ENCODE measurements at regions not wholly inside any gene's neighbourhood (a gene's known extent, or its start where the extent isn't known, plus 50 kb on each side); places are given as distances from the start of the nearest gene placed in this dataset.

DNA sequence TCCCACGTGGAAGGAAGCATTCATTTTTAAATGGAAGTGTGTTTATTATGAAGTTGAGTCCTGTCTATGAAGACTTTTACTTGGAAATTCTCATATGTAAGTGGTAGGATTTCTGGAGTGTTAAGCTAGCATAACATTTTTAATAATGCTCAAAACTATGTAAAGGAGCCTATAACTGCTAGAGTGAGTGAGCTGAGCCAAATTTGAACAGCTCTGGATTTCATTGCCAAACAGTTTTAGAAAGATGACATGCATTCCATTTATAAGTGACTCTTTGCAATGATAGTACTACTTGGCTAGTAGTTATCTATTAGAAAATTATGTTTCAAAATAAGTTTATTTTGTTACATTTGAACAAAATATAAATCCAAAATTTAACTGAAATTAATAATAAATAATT lies 721.2 kb downstream of the LUZP2 start:
- Mint-ChIP-seq H3K36me3 (ENCODE audit: unreplicated experiment) (no peaks in the 10 kb centered on the region), H3K9me3 (ENCODE audit: unreplicated experiment) (no peaks in the 10 kb centered on the region), H3K4me1 (ENCODE audit: low read depth, unreplicated experiment) (no peaks in the 10 kb centered on the region), H3K4me3 (ENCODE audit: unreplicated experiment) (no peak overlapping the region), H3K27ac (ENCODE audit: unreplicated experiment) (no peak overlapping the region), H3K27me3 (ENCODE audit: unreplicated experiment) (peaks cover 1% of the 10 kb centered on the region)
- DNase-seq = no peak
- TF ChIP-seq, protein P1, sequence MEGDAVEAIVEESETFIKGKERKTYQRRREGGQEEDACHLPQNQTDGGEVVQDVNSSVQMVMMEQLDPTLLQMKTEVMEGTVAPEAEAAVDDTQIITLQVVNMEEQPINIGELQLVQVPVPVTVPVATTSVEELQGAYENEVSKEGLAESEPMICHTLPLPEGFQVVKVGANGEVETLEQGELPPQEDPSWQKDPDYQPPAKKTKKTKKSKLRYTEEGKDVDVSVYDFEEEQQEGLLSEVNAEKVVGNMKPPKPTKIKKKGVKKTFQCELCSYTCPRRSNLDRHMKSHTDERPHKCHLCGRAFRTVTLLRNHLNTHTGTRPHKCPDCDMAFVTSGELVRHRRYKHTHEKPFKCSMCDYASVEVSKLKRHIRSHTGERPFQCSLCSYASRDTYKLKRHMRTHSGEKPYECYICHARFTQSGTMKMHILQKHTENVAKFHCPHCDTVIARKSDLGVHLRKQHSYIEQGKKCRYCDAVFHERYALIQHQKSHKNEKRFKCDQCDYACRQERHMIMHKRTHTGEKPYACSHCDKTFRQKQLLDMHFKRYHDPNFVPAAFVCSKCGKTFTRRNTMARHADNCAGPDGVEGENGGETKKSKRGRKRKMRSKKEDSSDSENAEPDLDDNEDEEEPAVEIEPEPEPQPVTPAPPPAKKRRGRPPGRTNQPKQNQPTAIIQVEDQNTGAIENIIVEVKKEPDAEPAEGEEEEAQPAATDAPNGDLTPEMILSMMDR (IDR thresholded peaks at IDR 0.05; ENCODE audit: partially characterized antibody, unreplicated experiment) = no peak

DNA sequence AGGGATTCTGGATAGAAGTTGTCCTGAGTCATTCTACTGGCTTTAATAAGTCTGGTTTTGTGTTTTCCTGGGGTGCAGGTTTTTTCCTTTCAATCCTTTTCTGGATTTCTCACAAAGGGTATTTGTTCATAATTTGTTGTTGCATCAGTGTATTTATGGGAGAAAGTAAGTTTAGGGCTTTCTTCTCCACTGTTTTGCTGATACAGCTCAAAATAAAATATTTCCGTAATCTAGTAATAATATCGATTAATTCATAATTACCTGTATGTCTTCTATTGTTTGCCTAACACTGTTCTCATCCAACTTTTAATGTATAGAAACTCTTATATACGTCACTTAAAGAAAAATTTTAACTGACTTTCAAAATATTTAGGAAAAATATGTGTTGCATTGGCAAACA lies 728.2 kb downstream of the LUZP2 start:
- no peaks in the 10 kb centered on the region for H3K9me3 Mint-ChIP-seq (ENCODE audit: unreplicated experiment)
- TF ChIP-seq, protein P1 (IDR thresholded peaks at IDR 0.05; ENCODE audit: partially characterized antibody, unreplicated experiment) = no peak
- DNase-seq = no peak
- no peaks in the 10 kb centered on the region for H3K36me3 Mint-ChIP-seq (ENCODE audit: unreplicated experiment)
- no peaks in the 10 kb centered on the region for H3K4me1 Mint-ChIP-seq (ENCODE audit: low read depth, unreplicated experiment)
- no peak overlapping the region for H3K4me3 Mint-ChIP-seq (ENCODE audit: unreplicated experiment)
- no peaks in the 10 kb centered on the region for H3K27me3 Mint-ChIP-seq (ENCODE audit: unreplicated experiment)
- no peak overlapping the region for H3K27ac Mint-ChIP-seq (ENCODE audit: unreplicated experiment)

DNA sequence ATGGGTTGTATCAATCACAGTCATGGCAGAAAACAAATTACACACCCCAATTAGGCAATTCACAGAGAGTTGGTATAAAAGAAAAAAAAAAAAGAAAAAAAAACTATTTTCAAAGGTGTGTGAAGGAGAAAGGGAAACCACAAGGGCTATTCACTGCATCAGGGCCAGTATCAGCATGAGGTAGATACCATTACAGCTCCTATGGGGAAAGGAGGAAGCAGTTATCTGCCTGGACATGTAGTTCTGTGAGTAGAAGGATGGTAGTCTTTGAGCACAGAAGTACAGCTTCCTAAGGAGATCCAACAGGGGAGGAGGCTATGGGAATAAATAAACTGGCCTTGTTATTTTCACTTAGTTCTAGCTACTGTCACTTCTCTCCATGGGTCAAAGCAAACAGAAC lies 746.1 kb downstream of the LUZP2 start:
- Mint-ChIP-seq H3K9me3 (ENCODE audit: unreplicated experiment) (no peaks in the 10 kb centered on the region), H3K4me3 (ENCODE audit: unreplicated experiment) (no peak overlapping the region), H3K36me3 (ENCODE audit: unreplicated experiment) (no peaks in the 10 kb centered on the region), H3K4me1 (ENCODE audit: low read depth, unreplicated experiment) (no peaks in the 10 kb centered on the region), H3K27ac (ENCODE audit: unreplicated experiment) (no peak overlapping the region), H3K27me3 (ENCODE audit: unreplicated experiment) (no peaks in the 10 kb centered on the region)
- TF ChIP-seq, protein P1 (IDR thresholded peaks at IDR 0.05; ENCODE audit: partially characterized antibody, unreplicated experiment) = no peak
- no peak for DNase-seq

DNA sequence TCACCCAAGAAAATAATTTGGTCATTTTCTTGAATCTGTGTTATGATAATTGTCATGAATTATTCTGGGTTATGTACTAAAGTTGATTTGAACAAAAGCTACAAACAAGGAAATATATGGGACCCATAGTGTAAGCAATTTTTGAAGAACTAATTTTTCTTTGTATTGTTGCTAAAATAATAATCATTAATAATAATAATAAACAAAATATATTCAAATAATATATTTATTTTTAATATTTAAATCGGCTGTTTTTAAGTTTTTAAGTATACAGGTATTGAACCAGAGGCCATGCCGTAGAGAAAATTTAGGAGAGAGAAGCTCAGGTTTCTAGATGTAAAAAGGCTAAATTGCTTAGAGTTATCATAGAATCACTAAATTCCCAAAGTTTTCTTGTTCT lies 747.3 kb downstream of the LUZP2 start:
- Mint-ChIP-seq H3K4me3 (ENCODE audit: unreplicated experiment) (no peak overlapping the region), H3K9me3 (ENCODE audit: unreplicated experiment) (no peaks in the 10 kb centered on the region), H3K27me3 (ENCODE audit: unreplicated experiment) (no peaks in the 10 kb centered on the region), H3K36me3 (ENCODE audit: unreplicated experiment) (no peaks in the 10 kb centered on the region), H3K27ac (ENCODE audit: unreplicated experiment) (no peak overlapping the region), H3K4me1 (ENCODE audit: low read depth, unreplicated experiment) (no peaks in the 10 kb centered on the region)
- TF ChIP-seq, protein P1 (IDR thresholded peaks at IDR 0.05; ENCODE audit: partially characterized antibody, unreplicated experiment) = no peak
- DNase-seq = no peak

DNA sequence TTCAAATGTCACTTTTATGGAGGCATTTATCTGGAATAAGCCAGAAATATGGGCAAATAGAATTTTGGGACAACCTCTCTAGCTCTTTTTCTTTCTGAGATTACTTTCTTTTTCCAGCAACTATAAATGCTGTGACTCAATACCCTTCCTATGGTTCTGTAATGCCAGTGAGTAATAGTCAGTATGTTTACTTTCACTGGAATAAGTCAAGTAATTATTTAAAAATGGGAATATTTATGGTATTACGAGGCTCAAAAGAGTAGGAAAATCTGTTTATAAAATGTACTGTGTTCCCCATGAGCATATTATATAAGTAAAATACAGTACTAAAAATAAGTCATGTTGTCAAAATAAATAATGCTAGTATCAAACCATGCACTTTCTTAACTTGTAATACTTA lies 750.5 kb downstream of the LUZP2 start:
- Mint-ChIP-seq H3K4me1 (ENCODE audit: low read depth, unreplicated experiment) (no peaks in the 10 kb centered on the region), H3K27me3 (ENCODE audit: unreplicated experiment) (no peaks in the 10 kb centered on the region), H3K4me3 (ENCODE audit: unreplicated experiment) (no peak overlapping the region), H3K27ac (ENCODE audit: unreplicated experiment) (no peak overlapping the region), H3K9me3 (ENCODE audit: unreplicated experiment) (no peaks in the 10 kb centered on the region), H3K36me3 (ENCODE audit: unreplicated experiment) (no peaks in the 10 kb centered on the region)
- no peak for DNase-seq
- TF ChIP-seq, protein P1 (IDR thresholded peaks at IDR 0.05; ENCODE audit: partially characterized antibody, unreplicated experiment) = no peak
